ENCODE measurements at regions not wholly inside any gene's neighbourhood (a gene's known extent, or its start where the extent isn't known, plus 50 kb on each side); places are given as distances from the start of the nearest gene placed in this dataset.

DNA sequence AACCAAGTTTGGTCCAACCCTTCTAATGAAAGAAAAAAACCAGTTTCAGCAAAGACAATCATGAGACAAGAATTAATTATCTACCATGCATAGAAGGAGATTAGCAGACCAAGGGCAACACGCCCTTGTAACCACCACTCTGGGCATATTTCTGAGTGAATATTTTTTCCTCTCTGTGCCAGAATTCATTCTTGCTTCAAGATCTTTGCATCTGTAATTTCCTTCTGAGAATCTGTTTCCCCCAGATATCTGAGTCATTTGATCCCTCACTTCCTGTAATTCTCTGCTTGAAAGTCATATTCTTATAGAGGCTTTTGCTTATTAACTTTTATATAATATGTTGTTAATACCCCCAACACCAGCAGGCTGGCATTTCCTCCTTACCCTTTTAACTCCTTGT is 243.7 kb downstream of the SLC16A7 start:
- TF ChIP-seq, protein P1, sequence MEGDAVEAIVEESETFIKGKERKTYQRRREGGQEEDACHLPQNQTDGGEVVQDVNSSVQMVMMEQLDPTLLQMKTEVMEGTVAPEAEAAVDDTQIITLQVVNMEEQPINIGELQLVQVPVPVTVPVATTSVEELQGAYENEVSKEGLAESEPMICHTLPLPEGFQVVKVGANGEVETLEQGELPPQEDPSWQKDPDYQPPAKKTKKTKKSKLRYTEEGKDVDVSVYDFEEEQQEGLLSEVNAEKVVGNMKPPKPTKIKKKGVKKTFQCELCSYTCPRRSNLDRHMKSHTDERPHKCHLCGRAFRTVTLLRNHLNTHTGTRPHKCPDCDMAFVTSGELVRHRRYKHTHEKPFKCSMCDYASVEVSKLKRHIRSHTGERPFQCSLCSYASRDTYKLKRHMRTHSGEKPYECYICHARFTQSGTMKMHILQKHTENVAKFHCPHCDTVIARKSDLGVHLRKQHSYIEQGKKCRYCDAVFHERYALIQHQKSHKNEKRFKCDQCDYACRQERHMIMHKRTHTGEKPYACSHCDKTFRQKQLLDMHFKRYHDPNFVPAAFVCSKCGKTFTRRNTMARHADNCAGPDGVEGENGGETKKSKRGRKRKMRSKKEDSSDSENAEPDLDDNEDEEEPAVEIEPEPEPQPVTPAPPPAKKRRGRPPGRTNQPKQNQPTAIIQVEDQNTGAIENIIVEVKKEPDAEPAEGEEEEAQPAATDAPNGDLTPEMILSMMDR (IDR thresholded peaks at IDR 0.05), result no peak
- Mint-ChIP-seq H3K4me3 (no peak overlapping the region), H3K27me3 (ENCODE audit: low read depth, poor library complexity) (no peaks in the 10 kb centered on the region), H3K27ac (no peak overlapping the region), H3K9me3 (no peaks in the 10 kb centered on the region), H3K4me1 (no peaks in the 10 kb centered on the region), H3K36me3 (ENCODE audit: low read depth) (no peaks in the 10 kb centered on the region)
- no peak for DNase-seq

DNA sequence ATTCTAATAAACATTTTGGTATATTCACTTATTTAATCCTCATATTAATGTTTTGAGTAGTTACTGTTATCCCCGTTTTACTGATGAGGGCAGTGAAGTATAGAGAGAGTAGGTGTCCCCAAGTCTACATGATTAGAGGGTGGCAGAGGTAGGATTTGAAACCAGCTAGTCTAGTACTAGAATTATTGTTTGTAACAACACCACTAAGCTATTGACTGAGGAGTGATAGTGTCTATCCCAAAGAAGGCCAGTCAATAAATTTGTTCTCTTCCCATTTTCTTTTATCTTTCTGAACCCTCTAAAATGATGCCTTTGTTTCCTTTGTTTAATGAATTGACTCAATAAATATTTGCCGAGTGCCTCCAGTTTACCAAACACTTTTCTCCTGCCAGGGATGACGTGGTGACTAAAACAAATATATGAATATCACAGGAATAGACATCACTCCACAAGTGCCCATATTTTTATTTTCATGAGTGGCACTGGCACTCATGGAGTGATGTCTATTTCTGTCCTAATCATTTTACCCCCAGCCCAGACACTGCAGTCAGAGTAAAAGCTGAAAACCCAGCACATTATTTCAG is 247.5 kb downstream of the SLC16A7 start:
- no peak for DNase-seq
- TF ChIP-seq, protein P1 (IDR thresholded peaks at IDR 0.05), result no peak
- no peaks in the 10 kb centered on the region for H3K9me3 Mint-ChIP-seq
- no peaks in the 10 kb centered on the region for H3K27me3 Mint-ChIP-seq (ENCODE audit: low read depth, poor library complexity)
- H3K27ac Mint-ChIP-seq, result no peak overlapping the region
- no peak overlapping the region for H3K4me3 Mint-ChIP-seq
- no peaks in the 10 kb centered on the region for H3K36me3 Mint-ChIP-seq (ENCODE audit: low read depth)
- H3K4me1 Mint-ChIP-seq, result no peaks in the 10 kb centered on the region

DNA sequence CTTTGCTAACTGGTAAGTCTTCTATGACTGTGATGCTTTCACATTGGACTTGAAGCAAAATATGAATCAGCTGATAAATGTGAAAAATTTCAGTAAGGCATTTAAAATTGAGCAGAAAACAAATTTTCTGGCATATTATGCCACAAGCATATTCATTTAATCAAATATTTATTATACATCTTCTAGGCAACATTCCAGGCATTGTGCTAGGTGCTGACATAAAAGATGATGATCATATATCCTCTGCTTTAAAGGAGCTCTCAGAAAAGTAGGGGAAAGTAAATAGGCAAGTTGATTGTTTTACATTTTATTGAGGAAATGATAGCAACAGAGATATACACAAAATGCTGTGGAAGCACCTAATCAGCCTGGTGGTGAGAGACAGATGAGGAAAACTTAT is 248.9 kb downstream of the SLC16A7 start:
- H3K9me3 Mint-ChIP-seq, result no peaks in the 10 kb centered on the region
- TF ChIP-seq, protein P1 (IDR thresholded peaks at IDR 0.05), result no peak
- H3K27me3 Mint-ChIP-seq (ENCODE audit: low read depth, poor library complexity), result no peaks in the 10 kb centered on the region
- H3K27ac Mint-ChIP-seq, result no peak overlapping the region
- H3K36me3 Mint-ChIP-seq (ENCODE audit: low read depth), result no peaks in the 10 kb centered on the region
- H3K4me1 Mint-ChIP-seq, result peaks cover under 1% of the 10 kb centered on the region
- H3K4me3 Mint-ChIP-seq, result no peak overlapping the region
- no peak for DNase-seq

DNA sequence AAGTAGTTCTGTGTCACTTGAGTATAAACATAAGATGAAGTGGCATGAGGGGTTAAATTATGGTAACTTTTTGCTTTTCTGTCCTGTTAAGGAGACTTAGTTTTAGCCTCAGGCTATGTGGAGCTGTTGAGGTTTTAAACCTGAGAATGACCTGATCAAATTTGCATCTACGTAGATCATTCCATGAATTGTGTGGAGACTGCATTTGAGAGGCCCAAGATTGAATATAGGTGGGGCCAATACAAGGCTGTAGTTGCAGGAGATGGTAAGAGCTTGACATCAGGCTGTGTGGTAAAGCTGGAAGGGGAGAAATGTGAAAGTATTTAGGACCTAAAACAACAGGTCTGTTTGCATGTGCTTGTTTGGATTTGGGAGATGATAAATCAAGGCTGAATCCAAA is 249.5 kb downstream of the SLC16A7 start:
- Mint-ChIP-seq H3K27me3 (ENCODE audit: low read depth, poor library complexity) (no peaks in the 10 kb centered on the region), H3K4me1 (peaks cover 6% of the 10 kb centered on the region), H3K4me3 (no peak overlapping the region), H3K27ac (no peak overlapping the region), H3K9me3 (no peaks in the 10 kb centered on the region), H3K36me3 (ENCODE audit: low read depth) (no peaks in the 10 kb centered on the region)
- TF ChIP-seq, protein P1 (IDR thresholded peaks at IDR 0.05), result no peak
- no peak for DNase-seq

DNA sequence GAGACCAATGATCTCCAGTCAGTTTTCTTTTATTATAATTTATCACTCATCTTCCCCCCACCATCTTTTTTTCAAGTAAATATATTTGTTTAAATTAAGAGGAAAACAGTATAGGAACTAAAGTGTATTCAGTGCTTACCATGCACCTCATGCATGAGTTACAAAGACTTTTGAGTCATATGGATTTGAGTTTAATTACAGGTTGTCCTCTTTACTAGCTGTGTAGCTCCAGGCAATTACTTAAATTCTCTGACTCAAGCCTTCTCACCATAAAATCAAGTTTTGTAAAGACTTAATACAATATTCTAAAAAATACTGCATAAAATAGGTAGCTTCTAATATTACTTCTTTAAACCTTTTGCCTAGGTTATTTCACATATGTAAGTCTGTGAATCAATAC is 251.3 kb downstream of the SLC16A7 start:
- no peak for DNase-seq
- Mint-ChIP-seq H3K9me3 (no peaks in the 10 kb centered on the region), H3K36me3 (ENCODE audit: low read depth) (no peaks in the 10 kb centered on the region), H3K27me3 (ENCODE audit: low read depth, poor library complexity) (no peaks in the 10 kb centered on the region), H3K4me3 (no peak overlapping the region), H3K4me1 (peaks cover 13% of the 10 kb centered on the region), H3K27ac (no peak overlapping the region)
- TF ChIP-seq, protein P1 (IDR thresholded peaks at IDR 0.05), result no peak

DNA sequence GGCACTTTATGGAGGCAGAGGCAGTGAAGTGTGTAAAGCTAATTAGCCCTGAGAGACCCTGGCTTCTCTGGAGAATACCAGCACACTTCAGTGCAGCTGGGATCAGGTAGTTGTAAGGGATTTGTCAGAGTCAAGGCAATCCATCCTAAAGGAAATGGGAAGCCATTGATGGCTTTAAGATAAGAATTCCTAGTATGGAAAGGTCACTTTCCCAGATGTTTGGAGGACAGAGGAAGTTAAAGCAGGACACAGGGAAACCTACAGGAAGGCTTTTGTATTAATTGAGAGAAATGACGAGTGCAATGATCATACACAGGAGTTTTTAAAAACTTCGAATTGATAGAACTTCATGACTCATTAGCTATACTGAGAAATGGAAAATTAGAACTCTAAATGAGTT is 254.4 kb downstream of the SLC16A7 start:
- TF ChIP-seq, protein P1 (IDR thresholded peaks at IDR 0.05), result no peak
- peak overlapping the region; percentile 70 for H3K27ac Mint-ChIP-seq
- H3K4me1 Mint-ChIP-seq, result peaks cover 13% of the 10 kb centered on the region
- no peaks in the 10 kb centered on the region for H3K27me3 Mint-ChIP-seq (ENCODE audit: low read depth, poor library complexity)
- no peaks in the 10 kb centered on the region for H3K36me3 Mint-ChIP-seq (ENCODE audit: low read depth)
- H3K9me3 Mint-ChIP-seq, result peaks cover 7% of the 10 kb centered on the region
- H3K4me3 Mint-ChIP-seq, result no peak overlapping the region
- DNase-seq, result no peak

Data from nephron progenitor cell (in vitro differentiated cells).